Right ventricle myocardium inferior (tissue), 1 donor: ENCODE measurements at regions not wholly inside any gene's neighbourhood (a gene's known extent, or its start where the extent isn't known, plus 50 kb on each side); places are given as distances from the start of the nearest gene placed in this dataset.
"Not testable (repeated sequence)": the region's sequence is repeated elsewhere in the genome, so short reads cannot be mapped to it uniquely, and the experiment has no call there.

Experiments used
- ATAC-seq: fragments of 200-7000 bp; cut with Tn5 transposase; one replicate; pipeline ENCODE4 v1.9.1; 2020; ENCODE audit warnings: mild to moderate bottlenecking, moderate library complexity
- DNase-seq: peaks from one replicate; pipeline ENCODE4 v3.0.0; 2021; ENCODE audit errors: missing footprints
- intact Hi-C: fragments of 100-400 bp; cut with DNase I; formaldehyde crosslinking; loops from one replicate; pipeline ENCODE4 v1.11.0; 2022
- donor health status: DM: no; HTN: yes; CAD: no; lungs with severe emphysema.

- intact Hi-C loops, result no loop called here
- ATAC-seq (no peak), DNase-seq (no peak)
Measured at GRCh38 chr10:83750604-83751003, 388.7 kb upstream of the GHITM start.

GRCh38 chr10:83753490-83753889 is 385.8 kb upstream of the GHITM start:
- ATAC-seq, result no peak

GRCh38 chr10:83754857-83755256 is 384.5 kb upstream of the GHITM start:
- DNase-seq, result no peak
- intact Hi-C loops, result no loop called here
- ATAC-seq, result no peak

More at GRCh38 chr10:83753490-83753889, 385.8 kb upstream of the GHITM start:
- intact Hi-C loops, result no loop called here
- DNase-seq, result no peak

GRCh38 chr10:83760142-83760541 is 379.2 kb upstream of the GHITM start:
- intact Hi-C loops, result no loop called here
- DNase-seq (no peak), ATAC-seq (no peak)

GRCh38 chr10:83764666-83765065 is 374.6 kb upstream of the GHITM start:
- no peak for DNase-seq
- intact Hi-C loops, result no loop called here
- peak; percentile 44 for ATAC-seq

- intact Hi-C loops, result no loop called here
Measured at GRCh38 chr10:83765731-83766130, 373.6 kb upstream of the GHITM start.

GRCh38 chr10:83769281-83769820 is 370.0 kb upstream of the GHITM start:
- no peak for ATAC-seq
- intact Hi-C loops, result no loop called here

More at GRCh38 chr10:83765731-83766130, 373.6 kb upstream of the GHITM start:
- DNase-seq (no peak), ATAC-seq (no peak)

GRCh38 chr10:83786701-83787100 is 352.6 kb upstream of the GHITM start:
- intact Hi-C loops, DNase-seq, ATAC-seq: not testable (repeated sequence)

More at GRCh38 chr10:83769281-83769820, 370.0 kb upstream of the GHITM start:
- no peak for DNase-seq

- no peak for DNase-seq
- intact Hi-C loops, result no loop called here
- ATAC-seq, result no peak
Measured at GRCh38 chr10:83801983-83802382, 337.3 kb upstream of the GHITM start.

GRCh38 chr10:83806717-83807116 is 332.6 kb upstream of the GHITM start:
- intact Hi-C loops, result no loop called here
- ATAC-seq, result no peak
- DNase-seq, result no peak

GRCh38 chr10:83809001-83809400 is 330.3 kb upstream of the GHITM start:
- no peak for DNase-seq
- intact Hi-C loops, result no loop called here
- ATAC-seq, result no peak

GRCh38 chr10:83816942-83817341 is 322.4 kb upstream of the GHITM start:
- intact Hi-C loops, result no loop called here
- DNase-seq (no peak), ATAC-seq (no peak)

GRCh38 chr10:83817797-83818196 is 321.5 kb upstream of the GHITM start:
- intact Hi-C loops, result no loop called here
- DNase-seq (no peak), ATAC-seq (no peak)

- DNase-seq (no peak), ATAC-seq (no peak)
- intact Hi-C loops, result no loop called here
Measured at GRCh38 chr10:83819609-83820008, 319.7 kb upstream of the GHITM start.

- no peak for DNase-seq
Measured at GRCh38 chr10:83820033-83820432, 319.3 kb upstream of the GHITM start.

GRCh38 chr10:83824099-83824498 is 315.2 kb upstream of the GHITM start:
- intact Hi-C loops, result no loop called here
- ATAC-seq, result no peak
- DNase-seq, result no peak

More at GRCh38 chr10:83820033-83820432, 319.3 kb upstream of the GHITM start:
- peak; percentile 92 for ATAC-seq
- intact Hi-C loops, result no loop called here

GRCh38 chr10:83834096-83834495 is 305.2 kb upstream of the GHITM start:
- no peak for ATAC-seq
- intact Hi-C loops, result no loop called here
- DNase-seq, result no peak

- ATAC-seq (no peak), DNase-seq (no peak)
- intact Hi-C loops, result no loop called here
Measured at GRCh38 chr10:83835945-83836745, 303.2 kb upstream of the GHITM start.

GRCh38 chr10:83848677-83849076 is 290.6 kb upstream of the GHITM start:
- intact Hi-C loops, result no loop called here
- DNase-seq (no peak), ATAC-seq (no peak)

- DNase-seq (no peak), ATAC-seq (no peak)
- intact Hi-C loops, result no loop called here
Measured at GRCh38 chr10:83849150-83849549, 290.2 kb upstream of the GHITM start.
